DOHH2 (cell line): ENCODE measurements at regions not wholly inside any gene's neighbourhood (a gene's known extent, or its start where the extent isn't known, plus 50 kb on each side); places are given as distances from the start of the nearest gene placed in this dataset.

Source experiments
- CTCF ChIP-seq: fragments of 200-600 bp; sonication (generic); IDR thresholded peaks from one replicate; pipeline ENCODE4 v1.5.1; 2014; ENCODE audit warnings: antibody characterized with exemption, mild to moderate bottlenecking, low read depth, low read length; ENCODE audit not compliant: poor library complexity, severe bottlenecking
- EZH2phosphoT487 ChIP-seq: fragments of 200-600 bp; sonication (generic); IDR thresholded peaks from 2 replicates; pipeline ENCODE4 v1.6.1; 2017; ENCODE audit warnings: borderline replicate concordance, mild to moderate bottlenecking, antibody characterized with exemption, low read length, moderate library complexity, mixed read lengths

- TF ChIP-seq EZH2phosphoT487 (no peak), CTCF (no peak)
Observed at GRCh38 chr15:87317900-87318299, 938.6 kb downstream of the NTRK3 start.
